Skeletal muscle satellite cell (primary cell): ENCODE measurements at regions not wholly inside any gene's neighbourhood (a gene's known extent, or its start where the extent isn't known, plus 50 kb on each side); places are given as distances from the start of the nearest gene placed in this dataset.

Source experiments
- H3K27me3 ChIP-seq: 2 replicates; pipeline ENCODE4 v1.7.0; 2013; ENCODE audit warnings: low read length; ENCODE audit not compliant: control insufficient read depth, insufficient read depth
- H3K36me3 ChIP-seq: 2 replicates; pipeline ENCODE4 v1.7.0; 2013; ENCODE audit warnings: mild to moderate bottlenecking, control low read depth, low read length; ENCODE audit not compliant: insufficient read depth
- H3K4me1 ChIP-seq: 2 replicates; pipeline ENCODE4 v1.7.0; 2013; ENCODE audit warnings: low read length; ENCODE audit not compliant: control insufficient read depth, insufficient read depth
- H3K4me2 ChIP-seq: 2 replicates; pipeline ENCODE4 v1.7.0; 2013; ENCODE audit warnings: mild to moderate bottlenecking, low read length
- H3K4me3 ChIP-seq: 2 replicates; pipeline ENCODE4 v1.7.0; 2013; ENCODE audit warnings: low read length
- H3K9ac ChIP-seq: 2 replicates; pipeline ENCODE4 v1.7.0; 2013; ENCODE audit warnings: mild to moderate bottlenecking, low read depth, low read length, moderate library complexity
- H3K9me3 ChIP-seq: replicated peaks from 2 replicates; pipeline ENCODE4 v1.7.0; 2013; ENCODE audit warnings: mild to moderate bottlenecking, control low read depth, low read length

DNA sequence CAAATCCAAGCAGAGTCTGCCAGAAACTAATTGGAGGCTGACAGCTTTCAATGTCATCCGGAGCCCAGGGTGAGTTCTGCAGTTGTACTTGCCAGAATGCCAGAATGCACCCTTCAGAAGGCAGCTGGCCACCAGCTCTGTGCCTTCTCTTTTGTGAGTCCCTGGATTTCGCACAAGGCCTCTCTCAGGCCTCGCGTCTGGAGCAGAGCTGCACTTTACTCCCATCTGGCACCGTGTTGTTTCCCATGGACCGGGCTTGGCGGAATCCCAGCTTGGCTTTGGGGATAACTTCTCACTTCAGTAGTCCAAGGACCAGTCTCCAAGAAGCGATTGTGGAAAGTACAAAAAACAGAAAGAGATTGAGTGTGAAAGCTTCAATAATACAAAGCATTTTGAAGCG, 451.3 kb upstream of the KIRREL3 start:
- peaks cover 22% of the 10 kb centered on the region for H3K27me3 ChIP-seq
- H3K4me3 ChIP-seq, result no peak overlapping the region
- H3K36me3 ChIP-seq, result no peaks in the 10 kb centered on the region
- H3K4me1 ChIP-seq, result no peaks in the 10 kb centered on the region
- H3K9ac ChIP-seq, result no peak overlapping the region
- H3K4me2 ChIP-seq, result no peak overlapping the region
- no peaks in the 10 kb centered on the region for H3K9me3 ChIP-seq

DNA sequence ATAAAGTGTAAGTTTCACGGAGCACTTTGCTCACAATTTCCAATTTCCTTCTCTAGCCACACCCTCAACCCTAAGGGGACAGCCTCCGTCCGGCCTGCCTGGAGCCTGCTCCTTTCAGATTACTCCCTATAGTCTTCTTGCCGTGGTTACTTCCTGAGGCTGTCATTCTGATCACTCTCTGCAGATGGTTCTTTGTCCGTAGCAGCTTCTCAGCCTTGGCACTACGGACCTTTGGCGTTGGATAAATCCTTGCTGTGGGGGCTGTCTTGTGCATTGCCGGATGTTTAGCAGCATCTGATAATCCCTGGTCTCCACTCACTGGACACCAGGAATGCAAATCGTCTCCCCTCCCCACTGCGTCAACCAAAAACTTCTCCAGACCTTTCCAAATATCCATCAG, 447.5 kb upstream of the KIRREL3 start:
- no peak overlapping the region for H3K9ac ChIP-seq
- H3K9me3 ChIP-seq, result no peaks in the 10 kb centered on the region
- no peak overlapping the region for H3K4me2 ChIP-seq
- H3K4me1 ChIP-seq, result no peaks in the 10 kb centered on the region
- no peaks in the 10 kb centered on the region for H3K36me3 ChIP-seq
- H3K27me3 ChIP-seq, result peaks cover 25% of the 10 kb centered on the region
- H3K4me3 ChIP-seq, result no peak overlapping the region

DNA sequence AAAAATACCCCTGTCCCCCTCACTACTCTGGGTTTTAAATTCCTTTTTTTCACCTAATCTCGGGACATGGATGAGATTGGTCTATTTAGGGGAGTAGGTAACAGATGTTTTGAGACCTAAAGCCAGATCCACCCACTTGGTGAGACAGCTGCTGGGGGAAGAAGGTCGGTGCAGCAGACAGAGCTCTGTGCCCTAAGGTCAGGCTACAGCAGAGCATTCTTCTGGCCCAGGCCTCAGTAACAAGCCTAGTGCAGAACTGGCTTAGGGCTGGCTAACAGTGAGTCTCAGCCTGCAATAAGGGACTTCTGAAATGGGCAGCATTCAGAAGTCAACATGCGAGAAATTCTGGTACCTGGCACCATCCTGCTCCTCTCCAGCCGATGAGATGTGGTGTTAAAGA, 444.9 kb upstream of the KIRREL3 start:
- Histone ChIP-seq H3K4me1 (no peaks in the 10 kb centered on the region), H3K4me3 (no peak overlapping the region), H3K27me3 (peaks cover 13% of the 10 kb centered on the region), H3K4me2 (no peak overlapping the region), H3K9me3 (no peaks in the 10 kb centered on the region), H3K9ac (no peak overlapping the region), H3K36me3 (no peaks in the 10 kb centered on the region)

DNA sequence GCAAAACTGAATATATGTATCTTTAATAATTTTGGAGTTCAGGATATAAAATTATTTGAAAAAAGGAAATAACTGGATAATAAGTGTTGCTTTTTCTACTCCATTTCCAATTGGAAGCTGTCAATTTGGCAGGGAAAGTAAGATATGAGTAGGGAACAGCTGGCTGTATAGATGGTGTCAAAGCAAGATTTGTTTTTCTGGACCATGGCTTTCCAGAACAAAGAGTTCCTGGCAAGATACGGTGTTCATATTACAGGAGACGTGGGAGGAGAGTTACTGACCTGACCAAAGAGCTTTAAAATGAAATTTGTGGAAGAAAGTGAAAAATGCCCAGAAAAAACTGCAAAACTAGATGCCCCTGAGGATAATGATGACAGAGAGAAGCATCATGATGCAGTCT, 442.7 kb upstream of the KIRREL3 start:
- Histone ChIP-seq H3K4me2 (no peak overlapping the region), H3K9ac (no peak overlapping the region), H3K27me3 (peaks cover 6% of the 10 kb centered on the region), H3K36me3 (no peaks in the 10 kb centered on the region), H3K9me3 (no peaks in the 10 kb centered on the region), H3K4me3 (no peak overlapping the region), H3K4me1 (no peaks in the 10 kb centered on the region)

DNA sequence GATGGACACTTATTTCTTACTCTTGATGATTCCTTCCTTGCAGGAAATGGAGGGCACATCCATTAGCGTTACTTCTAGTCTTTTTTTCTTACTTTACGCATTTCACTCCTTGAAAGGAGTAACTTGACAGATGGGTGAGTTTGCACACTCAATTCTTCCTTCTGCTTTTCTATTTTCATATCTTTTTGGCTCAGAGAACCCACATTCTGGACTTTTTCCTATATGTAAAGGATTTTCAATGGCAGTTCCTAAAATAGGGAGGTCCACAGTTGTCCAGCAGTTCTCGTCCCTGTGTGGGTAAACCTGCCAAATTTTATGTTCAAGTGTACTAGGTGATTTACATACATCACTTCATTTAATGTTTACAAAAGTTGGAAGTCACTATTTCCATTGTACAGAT, 440.0 kb upstream of the KIRREL3 start:
- Histone ChIP-seq H3K4me3 (no peak overlapping the region), H3K9ac (no peak overlapping the region)

DNA sequence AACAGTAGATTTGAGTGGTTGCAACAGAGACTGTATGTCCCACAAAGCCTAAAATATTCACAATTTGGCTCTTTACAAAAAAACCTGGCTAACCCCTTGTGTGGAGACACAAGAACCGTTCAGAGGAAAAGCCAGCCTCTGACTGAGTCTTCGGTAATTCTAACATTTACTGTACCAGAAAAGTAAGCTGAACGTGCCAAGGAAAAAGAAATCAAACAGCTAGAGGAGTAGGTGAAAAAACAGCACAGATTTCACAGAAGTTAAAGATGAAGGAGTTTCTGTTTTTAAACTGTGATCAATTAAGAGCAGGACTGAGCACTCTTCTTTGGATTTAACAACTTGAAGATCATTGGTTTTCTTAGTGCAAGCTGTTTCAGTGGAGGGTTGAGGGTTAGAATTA, 424.7 kb upstream of the KIRREL3 start:
- Histone ChIP-seq H3K4me2 (no peak overlapping the region), H3K27me3 (peaks cover 3% of the 10 kb centered on the region)

More for the DNA sequence above, 440.0 kb upstream of the KIRREL3 start:
- Histone ChIP-seq H3K27me3 (peaks cover 2% of the 10 kb centered on the region), H3K36me3 (no peaks in the 10 kb centered on the region), H3K4me1 (no peaks in the 10 kb centered on the region), H3K9me3 (no peaks in the 10 kb centered on the region), H3K4me2 (no peak overlapping the region)

DNA sequence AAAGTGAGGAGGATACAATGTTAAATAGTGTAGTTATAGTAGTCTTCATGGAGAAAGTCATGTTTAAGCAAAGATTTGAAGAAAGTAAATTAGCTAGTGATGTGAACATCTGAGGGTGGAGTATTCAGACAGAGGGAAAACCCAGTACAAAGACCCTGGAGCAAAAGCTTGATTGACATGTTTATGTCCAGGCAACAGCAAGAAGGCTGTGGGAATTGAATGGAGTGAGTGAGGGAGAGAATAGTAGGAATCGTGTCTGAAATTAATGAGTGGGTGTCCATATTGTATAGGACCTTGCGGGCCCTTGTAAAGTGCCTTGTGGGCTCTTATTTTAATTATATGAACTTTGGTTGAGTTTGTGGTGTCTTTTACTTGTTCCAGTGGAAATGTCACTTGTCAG, 424.1 kb upstream of the KIRREL3 start:
- H3K9me3 ChIP-seq, result no peaks in the 10 kb centered on the region

More for the DNA sequence above, 424.7 kb upstream of the KIRREL3 start:
- Histone ChIP-seq H3K9me3 (no peaks in the 10 kb centered on the region), H3K36me3 (no peaks in the 10 kb centered on the region), H3K4me3 (no peak overlapping the region), H3K9ac (no peak overlapping the region), H3K4me1 (no peaks in the 10 kb centered on the region)

DNA sequence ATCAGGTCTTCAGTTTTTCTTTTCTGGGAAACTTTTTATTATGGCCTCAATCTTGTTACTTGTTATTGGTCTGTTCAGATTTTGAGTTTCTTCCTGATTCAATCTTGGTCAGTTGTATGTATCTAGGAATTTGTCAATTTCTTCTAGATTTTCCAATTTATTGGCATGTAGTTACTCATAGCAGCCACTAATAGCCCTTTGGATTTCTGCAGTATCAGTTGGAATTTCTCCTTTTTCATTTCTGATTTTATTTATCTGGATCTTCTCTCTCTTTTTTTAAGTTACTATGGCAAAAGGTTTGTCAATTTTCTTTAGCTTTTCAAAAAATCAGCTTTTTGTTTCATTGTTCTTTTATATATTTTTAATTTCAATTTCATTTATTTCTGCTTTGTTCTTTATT, 419.6 kb upstream of the KIRREL3 start:
- H3K4me1 ChIP-seq, result no peaks in the 10 kb centered on the region
- no peak overlapping the region for H3K9ac ChIP-seq

More for the DNA sequence above, 424.1 kb upstream of the KIRREL3 start:
- H3K4me1 ChIP-seq, result no peaks in the 10 kb centered on the region
- no peak overlapping the region for H3K4me3 ChIP-seq
- no peak overlapping the region for H3K4me2 ChIP-seq
- H3K27me3 ChIP-seq, result peaks cover 3% of the 10 kb centered on the region
- no peaks in the 10 kb centered on the region for H3K36me3 ChIP-seq
- H3K9ac ChIP-seq, result no peak overlapping the region

DNA sequence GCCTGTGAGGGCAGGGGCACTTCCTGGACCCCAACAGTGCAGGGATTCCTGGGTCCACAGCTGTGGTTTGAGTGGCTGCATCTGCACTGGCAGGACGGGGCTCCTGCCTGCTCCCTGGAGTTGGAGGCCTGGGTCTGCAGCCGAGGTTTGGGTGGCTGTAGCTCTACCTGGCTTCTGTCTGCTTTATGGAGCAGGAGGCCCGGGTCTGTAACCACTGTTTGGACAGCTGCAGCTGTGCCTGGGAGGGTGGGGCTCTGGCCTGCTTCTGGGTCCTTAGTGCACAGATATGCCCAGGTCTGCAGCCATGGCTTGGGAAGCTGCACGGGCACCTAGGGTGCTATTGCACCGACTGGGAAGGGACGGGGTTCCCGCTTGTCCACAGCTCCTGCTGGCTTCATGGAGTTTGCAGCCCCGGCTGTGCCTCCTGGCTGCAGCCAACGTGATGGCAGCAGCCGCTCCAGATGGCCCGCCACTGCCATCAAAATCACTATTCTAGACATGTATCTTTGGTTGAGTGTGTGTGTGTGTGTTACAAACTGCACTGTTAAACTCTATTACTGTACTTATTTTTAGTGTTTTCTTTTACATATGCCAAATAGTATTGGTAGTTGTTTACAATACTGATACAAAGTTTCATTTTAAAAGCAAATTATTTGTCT, 412.3 kb upstream of the KIRREL3 start:
- H3K9me3 ChIP-seq, result no peaks in the 10 kb centered on the region
- H3K4me3 ChIP-seq, result no peak overlapping the region
- H3K4me2 ChIP-seq, result no peak overlapping the region
- no peaks in the 10 kb centered on the region for H3K4me1 ChIP-seq
- H3K27me3 ChIP-seq, result no peaks in the 10 kb centered on the region
- no peak overlapping the region for H3K9ac ChIP-seq
- no peaks in the 10 kb centered on the region for H3K36me3 ChIP-seq

More for the DNA sequence above, 419.6 kb upstream of the KIRREL3 start:
- Histone ChIP-seq H3K36me3 (no peaks in the 10 kb centered on the region), H3K9me3 (no peaks in the 10 kb centered on the region), H3K4me3 (no peak overlapping the region), H3K27me3 (peaks cover 2% of the 10 kb centered on the region), H3K4me2 (no peak overlapping the region)

DNA sequence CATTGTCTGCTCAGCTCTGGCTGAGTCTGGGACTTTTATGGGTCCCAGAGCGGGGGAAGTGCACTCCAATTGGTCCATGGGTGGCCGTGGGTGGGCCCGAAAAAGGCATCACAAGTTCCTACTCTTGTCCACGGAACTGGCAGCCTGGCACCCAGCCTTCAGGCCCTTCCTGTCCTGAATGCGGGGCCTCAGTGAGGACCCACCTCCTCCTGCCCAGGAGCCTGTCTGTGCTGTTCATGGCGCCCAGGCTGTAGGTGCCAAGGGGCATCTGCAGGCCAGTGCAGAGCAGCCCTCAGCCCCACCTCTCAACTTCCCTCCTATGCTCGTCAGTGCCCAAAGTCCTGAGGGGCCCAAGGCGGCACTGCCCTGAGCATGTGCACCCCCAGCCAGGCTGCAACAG, 411.7 kb upstream of the KIRREL3 start:
- Histone ChIP-seq H3K9ac (no peak overlapping the region), H3K4me1 (no peaks in the 10 kb centered on the region), H3K9me3 (no peaks in the 10 kb centered on the region), H3K4me2 (no peak overlapping the region), H3K4me3 (no peak overlapping the region), H3K27me3 (no peaks in the 10 kb centered on the region), H3K36me3 (no peaks in the 10 kb centered on the region)

DNA sequence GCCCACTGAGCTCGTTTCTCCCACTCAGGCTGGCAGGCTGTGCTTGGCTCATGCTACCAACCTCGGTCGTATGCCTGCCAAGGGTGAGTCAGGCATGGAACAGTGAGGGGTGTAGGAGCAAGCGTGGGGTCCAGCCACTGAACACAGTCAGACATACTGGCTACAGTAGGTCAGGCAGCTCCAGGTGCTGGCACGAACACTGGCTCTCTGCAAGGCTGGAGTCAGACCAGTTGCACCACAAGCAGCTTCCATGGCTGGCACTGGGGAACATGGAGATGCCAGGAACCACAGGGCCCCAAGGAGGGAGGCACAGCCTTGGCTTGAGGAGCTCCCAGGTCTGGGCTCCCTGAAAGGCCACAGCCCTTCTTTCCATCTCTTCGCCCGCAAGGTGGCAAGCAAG, 410.7 kb upstream of the KIRREL3 start:
- no peaks in the 10 kb centered on the region for H3K9me3 ChIP-seq
- H3K36me3 ChIP-seq, result no peaks in the 10 kb centered on the region
- no peak overlapping the region for H3K9ac ChIP-seq
- H3K27me3 ChIP-seq, result no peaks in the 10 kb centered on the region
- H3K4me1 ChIP-seq, result no peaks in the 10 kb centered on the region
- no peak overlapping the region for H3K4me2 ChIP-seq
- no peak overlapping the region for H3K4me3 ChIP-seq

DNA sequence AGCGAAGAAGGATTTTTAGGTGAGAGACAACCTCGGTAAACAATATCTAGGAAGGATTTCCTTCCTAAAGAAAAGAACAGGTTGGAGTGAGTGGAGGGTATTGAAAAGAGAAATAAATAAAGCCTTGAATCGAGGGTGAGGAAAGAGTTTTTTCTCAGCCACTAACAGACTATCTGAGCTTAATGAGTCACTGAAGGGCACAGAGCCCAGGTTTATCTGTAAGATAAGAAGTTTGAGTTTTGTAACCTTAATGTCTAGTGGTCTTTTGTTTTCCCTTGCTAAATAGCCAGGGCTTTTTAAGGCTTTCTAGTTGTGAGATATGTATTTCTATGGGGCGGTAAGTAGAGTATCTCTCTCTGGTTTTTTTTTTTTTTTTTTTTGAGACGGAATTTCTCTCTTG, 394.5 kb upstream of the KIRREL3 start:
- no peak overlapping the region for H3K9ac ChIP-seq
- no peaks in the 10 kb centered on the region for H3K9me3 ChIP-seq
- no peaks in the 10 kb centered on the region for H3K36me3 ChIP-seq
- no peaks in the 10 kb centered on the region for H3K4me1 ChIP-seq
- H3K4me2 ChIP-seq, result no peak overlapping the region
- no peak overlapping the region for H3K4me3 ChIP-seq
- H3K27me3 ChIP-seq, result peaks cover 3% of the 10 kb centered on the region
